ENCODE measurements at regions not wholly inside any gene's neighbourhood (a gene's known extent, or its start where the extent isn't known, plus 50 kb on each side); places are given as distances from the start of the nearest gene placed in this dataset.
"Not testable (repeated sequence)": the region's sequence is repeated elsewhere in the genome, so short reads cannot be mapped to it uniquely, and the experiment has no call there.

DNA sequence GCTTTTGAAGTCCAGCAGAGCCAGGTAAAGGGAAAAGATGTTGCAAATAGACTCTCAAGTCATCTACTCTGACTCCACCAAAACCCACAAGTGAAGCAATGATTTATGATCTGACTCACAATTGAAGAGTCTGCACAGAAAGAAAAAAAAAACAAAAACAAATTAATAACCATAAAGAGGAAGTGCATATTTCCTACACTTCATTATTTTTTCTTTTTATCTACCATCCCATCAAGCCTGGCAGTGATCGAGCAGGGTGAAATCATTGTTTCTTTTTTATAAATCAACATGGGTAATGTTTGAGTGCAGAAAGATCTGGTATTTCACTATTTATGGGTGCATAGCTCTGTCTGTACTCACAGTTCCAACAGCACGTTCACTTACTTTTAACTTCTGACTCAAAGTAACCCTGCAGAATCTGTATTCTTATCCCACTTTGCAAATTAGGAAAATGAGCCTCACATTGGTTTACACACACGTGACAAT, 829.0 kb downstream of the TNS3 start:
- Histone ChIP-seq H3K27ac (no peak overlapping the region), H3K4me3 (no peak overlapping the region), H3K4me1 (peaks cover 0 to 18% (median 0%) of the 10 kb centered on the region in 12 donors), H3K9me3 (no peaks in the 10 kb centered on the region), H3K36me3 (no peaks in the 10 kb centered on the region), H3K27me3 (no peaks in the 10 kb centered on the region)
- intact Hi-C loops (cut with DNase I), result loop anchor here in 1 of 10 donors (5.0 kb wide), 1 partner anchor 151 kb away; no protein-coding TSS in a partner anchor
- ATAC-seq, result peak in 1 of 4 donors; percentile 54
- no peak for DNase-seq
- 49 to 66% (median 54%) methylated on average over 3 of the region's 3 CpGs for WGBS, 4 donors
- TF ChIP-seq POLR2A (IDR thresholded peaks at IDR 0.05), result no peak
- TF ChIP-seq, protein P1, sequence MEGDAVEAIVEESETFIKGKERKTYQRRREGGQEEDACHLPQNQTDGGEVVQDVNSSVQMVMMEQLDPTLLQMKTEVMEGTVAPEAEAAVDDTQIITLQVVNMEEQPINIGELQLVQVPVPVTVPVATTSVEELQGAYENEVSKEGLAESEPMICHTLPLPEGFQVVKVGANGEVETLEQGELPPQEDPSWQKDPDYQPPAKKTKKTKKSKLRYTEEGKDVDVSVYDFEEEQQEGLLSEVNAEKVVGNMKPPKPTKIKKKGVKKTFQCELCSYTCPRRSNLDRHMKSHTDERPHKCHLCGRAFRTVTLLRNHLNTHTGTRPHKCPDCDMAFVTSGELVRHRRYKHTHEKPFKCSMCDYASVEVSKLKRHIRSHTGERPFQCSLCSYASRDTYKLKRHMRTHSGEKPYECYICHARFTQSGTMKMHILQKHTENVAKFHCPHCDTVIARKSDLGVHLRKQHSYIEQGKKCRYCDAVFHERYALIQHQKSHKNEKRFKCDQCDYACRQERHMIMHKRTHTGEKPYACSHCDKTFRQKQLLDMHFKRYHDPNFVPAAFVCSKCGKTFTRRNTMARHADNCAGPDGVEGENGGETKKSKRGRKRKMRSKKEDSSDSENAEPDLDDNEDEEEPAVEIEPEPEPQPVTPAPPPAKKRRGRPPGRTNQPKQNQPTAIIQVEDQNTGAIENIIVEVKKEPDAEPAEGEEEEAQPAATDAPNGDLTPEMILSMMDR (IDR thresholded peaks at IDR 0.05), result no peak

- H3K27ac ChIP-seq, H3K36me3 ChIP-seq, H3K27me3 ChIP-seq, H3K9me3 ChIP-seq, DNase-seq, H3K4me3 ChIP-seq: not testable (repeated sequence)
- peaks cover 0 to 18% (median 0%) of the 10 kb centered on the region in 12 donors for H3K4me1 ChIP-seq
- ATAC-seq, result peak; percentile 43 to 89 (median 75)
- intact Hi-C loops (cut with DNase I), result loop anchor here in 1 of 10 donors (5.0 kb wide), 1 partner anchor 150 kb away; no protein-coding TSS in a partner anchor
- WGBS, 4 donors, result 77 to 90% (median 83%) methylated on average over 10 to 11 of the region's 11 CpGs
Measured at GRCh38 chr7:46751927-46752723, 829.8 kb downstream of the TNS3 start.

DNA sequence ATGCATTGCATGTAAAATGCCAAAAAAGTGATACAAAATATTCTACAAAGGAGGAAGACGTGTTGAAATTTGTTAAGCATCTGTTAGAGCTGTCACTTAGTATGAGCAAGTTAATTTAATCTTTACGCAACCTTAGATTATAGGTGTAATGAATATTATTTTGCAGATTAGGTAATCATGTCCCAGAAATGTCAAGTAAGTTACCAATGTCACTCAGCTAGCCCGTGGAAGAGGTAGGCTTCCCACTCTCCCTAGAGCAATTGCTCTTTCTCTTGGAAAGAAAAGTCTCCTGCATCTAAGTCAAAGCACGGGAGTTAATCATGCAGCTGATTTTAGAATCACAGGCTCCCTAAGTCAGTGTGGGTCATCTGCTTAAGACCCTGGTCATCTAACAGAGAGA, 830.4 kb upstream of the IGFBP3 start:
- 89 to 95% (median 91%) methylated on average over 4 of the region's 4 CpGs for WGBS, 4 donors

DNA sequence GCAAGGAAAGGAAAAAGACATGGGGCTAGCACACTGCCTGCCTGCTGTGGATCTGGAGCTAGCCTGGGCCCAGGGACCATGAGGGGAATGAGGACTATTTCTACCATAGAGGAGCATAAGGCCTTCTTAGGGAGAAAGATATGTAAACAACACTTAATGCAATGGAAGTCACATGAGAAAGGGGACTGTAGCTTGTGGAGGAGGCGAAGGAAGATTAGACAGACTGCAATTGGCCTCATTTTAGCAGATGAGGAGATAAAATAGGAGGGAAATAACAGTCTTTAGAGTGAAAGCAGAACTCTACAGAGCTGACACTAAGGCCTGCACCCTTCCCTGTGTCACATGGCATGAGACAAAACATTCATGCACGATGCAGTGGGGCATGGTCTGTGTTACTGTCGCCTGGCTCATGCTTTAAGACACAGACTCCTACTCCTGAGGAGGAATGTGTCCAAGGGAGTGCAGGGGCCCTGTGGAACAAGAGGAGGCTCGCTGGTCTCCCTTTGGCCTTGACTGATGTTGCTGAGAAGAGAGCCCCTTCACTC, 829.3 kb upstream of the IGFBP3 start:
- ATAC-seq (no peak), DNase-seq (no peak)
- Histone ChIP-seq H3K27ac (no peak overlapping the region), H3K4me3 (no peak overlapping the region), H3K36me3 (no peaks in the 10 kb centered on the region), H3K9me3 (no peaks in the 10 kb centered on the region), H3K27me3 (no peaks in the 10 kb centered on the region), H3K4me1 (peaks cover 0 to 18% (median 1%) of the 10 kb centered on the region in 12 donors)
- WGBS, 4 donors, result 79 to 83% (median 81%) methylated on average over 3 to 4 of the region's 4 CpGs
- intact Hi-C loops (cut with DNase I), result loop anchor here in 1 of 10 donors (5.0 kb wide), 1 partner anchor 148 kb away; no protein-coding TSS in a partner anchor
- TF ChIP-seq POLR2A (IDR thresholded peaks at IDR 0.05), result no peak
- TF ChIP-seq, protein P1 (IDR thresholded peaks at IDR 0.05), result no peak

More for the DNA sequence above, 830.4 kb upstream of the IGFBP3 start:
- ATAC-seq, result no peak
- H3K27me3 ChIP-seq, result no peaks in the 10 kb centered on the region
- H3K9me3 ChIP-seq, result no peaks in the 10 kb centered on the region
- no peak overlapping the region for H3K27ac ChIP-seq
- H3K4me1 ChIP-seq, result peaks cover 0 to 18% (median 0%) of the 10 kb centered on the region in 12 donors
- DNase-seq, result no peak
- H3K36me3 ChIP-seq, result no peaks in the 10 kb centered on the region
- no peak overlapping the region for H3K4me3 ChIP-seq
- intact Hi-C loops (cut with DNase I), result loop anchor here in 1 of 10 donors (5.0 kb wide), 1 partner anchor 149 kb away; no protein-coding TSS in a partner anchor
- TF ChIP-seq, protein P1 (IDR thresholded peaks at IDR 0.05), result no peak
- TF ChIP-seq POLR2A (IDR thresholded peaks at IDR 0.05), result no peak

All from heart left ventricle (tissue), 16 donors.